Renal cortical epithelial cell (primary cell): ENCODE measurements at regions not wholly inside any gene's neighbourhood (a gene's known extent, or its start where the extent isn't known, plus 50 kb on each side); places are given as distances from the start of the nearest gene placed in this dataset.

Experiments used
- DNase-seq: peaks from one replicate; pipeline ENCODE4 v3.0.0-alpha.2; 2011; ENCODE audit warnings: low read depth

DNA sequence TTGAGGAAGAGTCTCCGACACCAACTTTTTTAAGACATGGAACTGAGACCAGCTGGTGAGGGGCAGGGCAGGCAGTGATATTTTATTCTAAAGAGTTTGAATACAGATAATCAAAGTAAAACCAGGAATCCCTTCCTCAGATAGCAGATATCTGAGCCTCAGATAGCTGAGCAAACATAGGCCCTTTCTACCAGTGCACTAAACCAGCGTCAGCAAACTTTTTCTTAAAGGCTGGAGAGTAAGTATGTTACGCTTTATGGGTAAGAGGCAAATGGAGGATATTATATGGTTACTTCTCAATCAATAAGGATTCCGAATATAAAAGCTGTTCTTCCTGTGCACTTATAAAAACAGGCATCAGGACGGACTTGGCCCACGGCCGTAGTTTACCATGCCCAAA lies 73.9 kb downstream of the WNT5A start:
- no peak for DNase-seq

DNA sequence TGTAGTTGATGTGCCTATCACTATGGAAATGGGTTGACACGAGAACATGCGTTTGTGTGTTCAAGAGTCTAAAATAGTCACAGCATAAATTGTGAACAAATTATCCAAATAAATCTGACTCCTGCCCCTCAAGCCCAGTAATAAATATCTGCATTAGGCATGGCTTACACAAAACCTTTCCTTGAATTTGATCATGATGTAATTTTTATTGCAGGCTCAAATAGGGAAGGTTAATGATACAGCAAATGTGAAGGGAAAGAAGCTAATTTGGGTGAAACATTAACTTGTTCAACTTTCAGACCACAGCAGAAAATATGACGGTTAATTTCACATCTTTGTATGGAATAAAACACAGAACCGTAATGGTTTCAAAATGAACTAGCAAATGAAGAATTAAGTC lies 74.6 kb downstream of the WNT5A start:
- DNase-seq, result peak; percentile 73

DNA sequence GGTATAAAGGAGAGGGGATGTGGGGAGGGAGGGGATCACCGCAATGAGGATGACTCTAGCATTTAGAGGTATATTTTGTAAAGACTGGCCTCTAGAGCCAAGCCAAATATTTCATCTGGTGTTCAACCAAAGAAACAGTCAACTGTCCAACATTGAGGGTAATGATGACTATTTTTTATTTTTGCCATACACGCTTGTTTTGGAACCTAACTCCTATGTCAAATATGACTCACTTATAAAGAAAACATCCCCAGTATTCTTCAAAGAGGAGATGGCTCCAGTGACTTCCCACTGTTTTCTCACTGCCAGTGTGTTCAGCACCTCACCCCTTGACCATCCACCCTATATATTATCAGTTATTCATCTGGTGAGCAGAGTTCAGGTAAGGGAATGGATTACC lies 77.3 kb downstream of the WNT5A start:
- no peak for DNase-seq

DNA sequence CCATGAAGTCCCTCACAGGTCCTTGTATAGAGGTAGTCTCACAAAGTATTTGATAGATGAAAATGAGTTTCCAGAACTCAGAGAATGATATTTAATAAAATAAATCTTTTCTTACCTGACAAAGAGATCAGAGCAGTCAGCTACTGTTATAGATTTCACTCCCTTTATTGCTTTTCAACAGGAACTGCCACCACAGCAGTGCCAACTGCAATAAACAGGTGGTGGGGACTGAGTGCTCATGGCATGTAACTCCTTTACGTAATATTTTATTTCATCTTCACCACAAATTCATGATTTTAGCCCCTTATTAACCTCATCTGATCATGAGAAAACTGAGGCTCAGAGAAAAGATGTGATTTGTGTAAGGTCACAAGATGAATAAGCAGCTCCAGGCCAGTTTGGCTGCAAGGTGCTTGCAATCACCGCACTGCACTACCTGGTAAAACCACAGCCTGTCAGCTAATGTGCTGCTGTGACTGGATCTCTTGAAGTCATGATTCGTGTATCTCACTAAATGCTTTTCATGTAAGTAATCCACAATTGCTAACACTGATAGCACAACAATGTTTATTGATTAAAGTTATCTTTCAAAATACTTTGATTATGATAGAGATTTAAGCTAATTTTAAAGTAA lies 78.8 kb downstream of the WNT5A start:
- DNase-seq, result peak; percentile 13

DNA sequence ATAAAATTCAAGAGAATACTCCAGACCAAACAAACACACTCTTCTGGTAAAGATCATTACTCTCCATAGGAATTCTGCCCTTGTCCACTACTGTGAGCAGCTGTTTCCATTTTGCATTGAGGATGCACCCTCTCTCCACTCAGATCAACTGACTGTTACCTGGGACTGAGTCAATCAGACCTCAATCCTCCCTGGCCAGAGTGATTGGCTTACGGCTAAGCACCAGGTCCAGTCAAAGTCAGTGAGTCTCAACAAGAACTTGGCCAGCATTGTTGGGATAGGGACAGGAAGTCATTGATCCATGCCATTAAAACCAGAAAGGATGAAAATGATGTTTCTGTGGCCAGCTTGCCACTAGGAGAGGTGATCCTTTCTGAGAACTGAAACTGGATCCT lies 79.7 kb downstream of the WNT5A start:
- no peak for DNase-seq

DNA sequence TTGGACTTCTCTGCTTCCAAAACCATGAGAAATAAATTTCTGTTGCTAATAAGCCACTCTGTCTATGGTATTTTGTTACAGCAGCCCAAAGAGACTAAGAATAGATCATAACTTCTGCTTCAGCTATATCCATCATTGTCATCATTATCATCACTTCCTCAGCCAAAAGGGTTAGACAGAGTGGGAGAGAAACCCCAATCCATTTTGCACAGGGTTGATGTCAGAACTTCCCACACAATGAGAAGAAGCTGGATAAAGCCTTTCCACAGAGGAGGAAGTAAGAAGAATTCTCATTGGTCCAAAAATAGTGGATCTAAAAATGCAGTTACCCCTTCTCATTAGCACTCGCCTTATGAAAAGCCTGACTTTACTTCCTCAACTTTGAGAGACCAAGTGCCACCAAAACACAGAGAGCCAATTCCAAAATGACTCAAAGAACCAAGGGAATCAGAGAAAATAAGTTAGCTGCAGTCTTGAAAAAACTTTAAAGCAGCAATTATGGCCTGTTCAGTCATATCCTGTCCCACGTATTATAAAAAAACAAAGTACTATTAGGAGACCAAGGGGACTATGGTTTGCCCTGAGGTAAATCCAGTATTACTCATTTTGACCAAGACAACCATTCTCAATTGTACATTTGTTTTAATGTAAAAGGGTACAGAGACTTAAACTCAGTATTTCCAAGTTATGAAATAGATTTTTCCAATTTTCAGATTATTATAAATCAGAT lies 80.2 kb downstream of the WNT5A start:
- peak; percentile 76 for DNase-seq

DNA sequence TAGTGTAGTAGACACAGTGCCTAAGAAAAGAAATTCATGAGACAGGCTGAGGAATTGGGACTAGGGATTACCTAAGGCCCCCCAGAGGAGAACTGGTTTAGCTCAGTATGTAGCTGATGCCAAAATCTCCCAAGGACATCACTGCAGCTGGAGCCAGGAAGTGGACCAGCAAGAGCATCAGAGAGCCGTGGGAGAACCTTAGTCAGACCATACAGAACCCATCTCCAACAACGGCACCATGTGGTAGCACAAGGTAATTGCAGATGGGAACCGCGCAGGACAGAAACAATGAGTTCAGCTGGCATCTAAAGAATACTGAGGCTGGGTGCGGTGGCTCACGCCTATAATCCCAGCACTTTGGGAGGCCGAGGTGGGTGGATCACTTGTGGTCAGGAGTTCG lies 81.7 kb downstream of the WNT5A start:
- DNase-seq, result peak; percentile 11

DNA sequence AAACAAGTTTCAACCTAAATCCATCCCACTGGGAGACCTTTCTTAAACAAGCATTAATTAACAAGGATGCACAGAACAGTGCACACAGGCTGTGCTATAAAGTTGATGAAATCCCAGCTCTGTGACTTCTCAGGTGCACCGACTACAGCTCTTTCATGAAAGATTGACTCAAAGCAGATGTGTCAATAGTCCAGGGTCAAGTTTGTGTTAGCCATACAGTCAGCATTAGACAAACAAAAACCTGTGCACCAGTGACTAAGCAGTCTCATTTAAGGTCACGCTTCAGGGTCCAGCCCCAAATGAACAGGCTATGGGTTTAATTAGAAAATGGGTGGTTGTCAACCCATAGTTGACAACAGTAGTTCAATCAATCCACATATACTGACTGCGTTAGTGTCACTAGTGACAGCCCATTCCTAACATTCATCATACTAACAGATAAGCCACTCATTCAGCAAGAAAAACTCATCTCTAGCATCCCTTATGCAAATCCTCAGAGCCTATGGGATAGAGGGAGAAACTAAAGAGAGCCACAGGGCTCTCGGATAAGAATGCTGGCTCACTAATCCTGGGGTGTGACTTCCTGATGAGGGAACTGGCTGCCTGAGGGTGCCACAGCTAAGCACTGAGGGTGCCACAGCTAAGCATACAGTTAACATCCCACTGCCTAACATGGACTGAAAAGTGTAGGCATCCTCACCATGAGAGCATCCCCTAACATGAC lies 84.1 kb downstream of the WNT5A start:
- DNase-seq, result peak; percentile 91

DNA sequence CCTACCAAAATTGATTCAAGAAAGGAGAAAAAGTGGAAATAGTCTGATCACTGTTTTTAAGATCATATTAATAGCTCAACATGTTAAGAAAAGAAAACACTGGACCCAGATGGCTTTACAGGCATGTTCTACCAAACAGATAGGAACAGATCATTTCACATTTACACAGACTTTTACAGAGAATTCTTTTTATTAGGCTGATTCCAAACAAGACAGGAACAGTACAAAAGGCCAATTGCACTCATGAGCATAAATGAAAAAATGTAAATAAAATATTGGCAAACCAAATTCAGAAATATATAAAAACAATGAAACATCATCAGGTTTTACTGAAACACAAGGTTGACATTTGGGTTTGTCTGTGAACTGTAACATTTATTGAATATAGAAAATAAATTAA lies 106.5 kb downstream of the WNT5A start:
- no peak for DNase-seq

DNA sequence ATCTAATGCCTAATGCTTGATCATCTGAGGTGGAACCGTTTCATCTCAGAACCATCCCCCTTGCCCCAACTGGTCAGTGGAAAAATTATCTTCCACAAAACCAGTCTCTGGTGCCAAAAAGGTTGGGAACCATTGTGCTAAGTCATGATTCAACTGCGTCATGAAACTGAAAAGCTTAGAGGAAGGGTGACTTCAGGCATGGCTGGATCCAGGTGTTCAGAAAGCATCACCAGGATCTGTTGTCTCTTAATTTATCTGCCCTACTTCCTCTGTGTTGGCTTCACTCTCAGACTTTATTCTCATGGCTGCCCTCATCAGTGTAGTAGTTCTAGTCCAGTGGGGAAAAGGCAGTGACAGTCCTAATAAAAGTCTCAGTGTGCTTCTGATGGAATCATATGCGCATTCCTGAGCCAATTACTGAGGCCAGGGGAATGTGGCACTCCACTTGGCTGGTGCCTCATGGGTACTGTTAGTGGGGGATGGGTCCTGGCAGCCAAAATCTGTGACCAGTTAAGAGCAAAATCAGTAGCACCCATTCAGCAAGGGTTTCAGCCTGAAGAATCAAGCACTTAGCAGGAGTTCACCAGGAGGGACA lies 110.3 kb downstream of the WNT5A start:
- DNase-seq, result no peak

DNA sequence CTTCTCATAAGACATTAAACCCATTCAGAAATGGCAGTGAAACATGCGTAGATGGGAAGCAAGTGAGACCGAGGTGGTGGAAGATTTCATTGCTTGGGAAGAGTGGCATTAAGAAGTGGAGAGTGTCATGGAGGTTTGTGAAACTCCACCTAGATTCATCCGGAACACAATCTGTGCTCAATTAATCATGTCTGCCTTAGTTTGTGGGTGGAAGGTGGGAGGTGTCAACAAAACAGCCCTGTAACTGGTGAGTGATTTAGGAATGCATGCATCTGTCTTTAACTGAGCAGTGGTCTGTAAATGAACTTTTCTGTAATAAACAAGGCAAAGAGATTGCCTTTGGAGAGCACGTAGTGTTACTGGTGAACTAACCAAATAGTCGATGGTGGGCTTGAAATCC lies 113.7 kb downstream of the WNT5A start:
- peak; percentile 7 for DNase-seq

DNA sequence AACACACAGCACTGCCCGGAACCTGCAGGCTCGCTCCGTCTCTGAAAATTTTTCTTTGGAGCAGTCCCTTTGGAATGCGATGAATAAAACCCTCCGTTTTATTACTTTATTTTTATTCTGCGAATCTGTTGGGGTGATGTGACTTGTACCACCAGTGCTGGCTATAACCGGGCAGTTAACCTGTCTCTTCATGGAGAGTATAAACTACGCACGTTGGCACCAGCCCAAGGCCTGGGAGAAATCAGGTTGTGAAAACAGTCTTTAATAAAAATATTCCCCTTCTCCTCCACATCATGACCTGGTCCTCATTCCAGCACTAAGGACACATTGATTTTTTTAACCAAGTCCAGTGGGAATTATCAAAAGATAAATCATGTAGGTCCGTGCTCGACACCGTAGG lies 116.8 kb downstream of the WNT5A start:
- DNase-seq, result no peak

DNA sequence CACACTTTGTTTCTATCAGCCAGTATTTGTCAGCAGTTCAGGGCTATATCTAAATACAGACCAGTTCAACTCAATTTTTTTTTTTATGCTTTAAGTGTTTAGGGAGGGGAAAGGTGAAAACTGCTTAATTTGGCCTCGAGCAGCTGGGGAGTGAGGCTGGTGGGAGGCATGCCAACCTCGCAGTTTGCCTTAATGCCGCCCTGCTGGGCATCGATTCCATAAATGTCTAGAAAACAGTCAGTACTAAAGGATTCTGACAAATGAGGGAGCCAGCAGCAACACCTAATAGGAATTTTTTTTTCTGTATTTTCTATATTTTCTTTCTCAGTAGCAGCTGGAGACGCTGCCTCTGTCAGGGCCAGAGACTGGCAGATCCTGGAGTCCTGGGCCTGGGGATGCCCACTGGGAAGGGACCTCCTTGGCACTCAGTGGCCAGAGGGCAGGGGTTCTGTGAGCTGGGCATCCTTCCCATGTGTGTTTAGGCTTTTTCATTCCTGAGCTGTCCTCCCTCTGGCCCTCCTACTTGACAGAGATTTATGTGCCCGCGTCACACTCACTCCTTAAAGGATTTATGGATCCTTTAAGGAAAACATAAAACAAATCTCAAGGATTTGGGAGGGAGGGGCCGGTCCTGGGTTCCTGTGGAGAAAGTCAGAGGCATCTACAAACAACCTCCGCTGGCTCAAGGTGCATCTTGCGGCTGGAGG lies 117.8 kb downstream of the WNT5A start:
- no peak for DNase-seq

DNA sequence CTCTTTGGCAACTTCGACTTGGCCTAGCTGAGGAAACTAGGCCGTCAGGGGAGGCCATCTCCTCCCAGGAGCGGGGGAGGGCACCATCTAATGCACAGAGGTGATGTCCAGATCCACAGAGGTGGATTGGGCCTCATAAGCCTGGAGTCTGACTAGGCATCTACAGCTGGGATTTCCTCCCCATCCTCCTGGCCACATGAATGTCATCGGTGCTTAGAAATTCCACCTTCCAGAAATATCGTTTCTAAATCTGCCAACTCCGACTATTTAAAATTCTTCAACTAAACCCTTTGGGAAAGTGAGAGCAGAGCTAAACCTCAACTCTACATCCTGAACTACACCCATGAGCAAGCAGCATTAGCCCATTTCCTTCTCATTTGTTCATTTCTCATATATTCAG lies 118.7 kb downstream of the WNT5A start:
- no peak for DNase-seq

DNA sequence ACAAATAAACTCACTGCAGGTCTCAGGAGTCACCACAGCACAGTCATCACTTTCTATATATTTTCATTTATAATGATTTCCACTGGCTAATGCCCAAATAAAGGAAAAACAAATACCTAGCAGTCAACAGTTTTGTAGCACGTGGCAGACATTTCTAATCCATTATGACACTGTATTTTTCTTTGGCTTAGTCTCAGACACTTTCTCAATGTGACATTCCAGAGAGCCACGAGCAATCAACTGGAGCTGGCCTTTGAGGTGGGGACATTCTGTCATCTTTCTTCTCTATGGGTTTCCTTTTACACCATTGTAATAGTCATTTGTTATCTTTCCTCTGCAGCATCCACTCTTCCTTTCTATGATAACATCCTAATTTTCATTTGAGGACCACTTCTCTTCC lies 119.7 kb downstream of the WNT5A start:
- peak; percentile 13 for DNase-seq

DNA sequence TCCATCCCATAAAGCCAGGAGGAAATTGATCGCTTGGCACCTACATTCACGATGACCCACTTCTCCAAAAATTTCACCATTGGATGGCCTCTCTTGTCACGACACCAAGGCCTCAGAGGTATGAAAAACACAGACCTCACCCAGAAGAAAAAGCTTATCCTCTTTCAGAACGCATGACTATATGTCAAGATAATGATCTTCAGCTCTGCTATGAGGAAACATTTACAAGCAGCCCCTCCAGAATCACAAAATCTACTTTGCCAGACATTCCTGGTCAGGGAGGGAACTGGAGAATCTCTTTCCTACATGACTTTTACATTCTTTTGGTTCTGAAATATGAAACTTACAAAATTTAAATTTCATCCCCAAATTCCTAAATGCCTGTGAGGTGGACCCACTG lies 122.7 kb downstream of the WNT5A start:
- no peak for DNase-seq

DNA sequence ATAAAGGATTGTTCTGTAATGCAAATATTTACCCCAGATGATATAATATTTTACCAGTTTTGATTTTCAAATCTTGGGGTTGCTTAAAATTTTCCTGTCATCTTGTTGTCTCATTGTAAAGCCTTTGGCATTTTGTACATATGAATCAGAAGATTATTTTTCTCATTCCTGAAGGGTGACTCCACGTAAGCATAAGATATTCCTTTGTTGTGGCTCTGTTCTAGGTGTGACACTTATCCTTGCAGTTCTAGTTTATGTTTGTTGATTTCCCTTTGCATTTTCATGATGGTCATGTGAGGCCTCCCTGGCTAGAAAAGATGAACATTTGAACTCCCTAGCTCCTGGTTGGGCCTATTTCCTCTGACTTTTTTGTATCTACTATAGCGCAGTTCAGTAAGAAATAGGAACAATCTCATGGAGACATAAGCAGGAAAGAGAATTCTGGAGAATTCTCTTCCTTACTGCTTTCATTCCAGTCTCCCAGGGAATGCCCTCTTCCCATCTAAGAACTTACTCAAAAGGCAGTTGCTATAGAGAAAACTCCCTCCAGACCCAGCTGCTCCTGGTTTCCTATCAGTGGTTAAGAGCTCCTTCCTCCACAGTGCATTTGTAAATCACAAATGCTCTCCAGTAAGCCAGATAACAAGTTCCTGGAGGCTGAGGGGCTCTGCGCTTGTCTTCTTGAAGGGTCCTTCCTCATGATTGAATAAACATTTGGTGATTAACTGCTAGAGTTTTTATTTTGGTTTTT lies 124.7 kb downstream of the WNT5A start:
- peak; percentile 7 for DNase-seq

DNA sequence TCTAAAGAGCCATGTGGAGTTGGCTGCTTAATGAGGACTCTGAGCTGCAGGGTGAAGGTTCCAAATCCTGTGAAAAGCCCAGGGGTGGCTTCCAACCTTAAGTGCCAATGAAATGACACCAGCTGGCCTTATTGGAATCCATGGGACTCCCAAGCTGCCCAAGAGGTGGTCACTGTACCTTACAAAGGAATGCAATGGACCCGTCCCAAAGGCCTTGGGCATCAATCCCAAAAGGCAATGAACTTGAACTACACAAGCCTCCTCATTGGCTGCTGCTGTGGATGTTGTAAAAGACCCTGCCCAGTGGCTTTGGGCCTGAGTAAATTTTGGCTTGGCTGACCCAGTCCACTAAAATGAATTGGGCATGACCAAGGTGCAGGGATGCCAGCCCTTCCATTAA lies 129.3 kb downstream of the WNT5A start:
- no peak for DNase-seq

DNA sequence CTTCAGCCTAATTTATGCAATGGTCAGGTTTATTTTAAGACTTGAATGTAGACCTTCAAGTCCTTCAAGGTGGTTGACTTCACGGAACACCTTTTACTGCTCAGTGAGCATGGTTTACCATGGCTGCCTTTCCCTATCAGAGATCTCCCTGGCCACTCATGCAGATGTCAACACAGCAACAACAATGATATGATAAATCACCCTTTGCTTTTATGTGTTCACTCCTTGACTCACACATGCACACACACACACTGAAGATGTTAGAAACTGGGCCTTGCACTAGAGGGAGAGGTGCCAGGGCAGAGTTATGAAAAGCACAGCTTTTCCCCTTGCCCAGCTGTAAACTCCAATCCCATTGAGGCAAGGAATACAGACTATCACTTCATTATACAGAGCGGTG lies 134.4 kb downstream of the WNT5A start:
- DNase-seq, result no peak

DNA sequence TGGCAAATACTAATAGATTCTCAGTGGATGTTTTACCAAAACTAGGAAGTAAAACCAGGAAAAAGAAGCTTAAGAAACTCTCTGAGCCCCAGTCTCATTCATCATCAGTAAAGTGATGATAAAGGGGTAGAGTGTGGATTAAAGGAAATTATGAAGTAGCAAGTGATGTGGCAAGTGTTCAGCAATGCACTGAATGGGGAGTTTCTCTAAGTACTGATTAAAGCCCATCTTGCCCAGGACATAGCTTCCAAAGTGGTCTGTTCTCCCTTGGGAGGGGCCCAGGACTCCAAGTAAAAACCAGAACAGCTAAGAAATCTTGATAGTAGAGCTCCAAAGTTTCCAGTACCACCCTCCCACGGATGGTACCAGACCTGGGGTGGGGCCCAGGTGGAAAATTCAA lies 137.3 kb downstream of the WNT5A start:
- DNase-seq, result no peak
